Endodermal cell (in vitro differentiated cells): ENCODE measurements at regions not wholly inside any gene's neighbourhood (a gene's known extent, or its start where the extent isn't known, plus 50 kb on each side); places are given as distances from the start of the nearest gene placed in this dataset.
A peak's percentile ranks its signal among the peaks of the same experiment; 100 is the strongest.

ENCODE experiments used
- DNase-seq: peaks from one replicate; pipeline ENCODE4 v3.0.0-alpha.2; 2017
- H3K27ac ChIP-seq: 2 replicates; pipeline ENCODE4 v1.5.1; 2013; ENCODE audit warnings: mild to moderate bottlenecking, low read depth, low read length, moderate library complexity
- H3K27me3 ChIP-seq: 2 replicates; pipeline ENCODE4 v1.6.1; 2013; ENCODE audit warnings: mild to moderate bottlenecking, low read length, moderate library complexity; ENCODE audit not compliant: insufficient read depth, control insufficient read depth, poor library complexity, severe bottlenecking
- H3K36me3 ChIP-seq: 2 replicates; pipeline ENCODE4 v1.7.0; 2013; ENCODE audit warnings: mild to moderate bottlenecking, low read length, moderate library complexity; ENCODE audit not compliant: control insufficient read depth, insufficient read depth
- H3K4me1 ChIP-seq: one replicate; pipeline ENCODE4 v1.7.0; 2013; ENCODE audit warnings: low read length; ENCODE audit not compliant: control insufficient read depth, insufficient read depth
- H3K4me3 ChIP-seq: 2 replicates; pipeline ENCODE4 v1.5.1; 2013; ENCODE audit warnings: mild to moderate bottlenecking, low read length, moderate library complexity
- H3K9ac ChIP-seq: 2 replicates; pipeline ENCODE4 v1.6.1; 2013; ENCODE audit warnings: mild to moderate bottlenecking, low read length, moderate library complexity; ENCODE audit not compliant: poor library complexity, severe bottlenecking; ENCODE audit errors: extremely low read depth
- H3K9me3 ChIP-seq: 2 replicates; pipeline ENCODE4 v1.6.1; 2013; ENCODE audit warnings: mild to moderate bottlenecking, low read length, moderate library complexity; ENCODE audit not compliant: control insufficient read depth
- H3K27ac Mint-ChIP-seq: 2 replicates; pipeline ENCODE4 v1.8.0; 2020; ENCODE audit warnings: mixed read lengths
- H3K27me3 Mint-ChIP-seq: 2 replicates; pipeline ENCODE4 v1.8.0; 2021; ENCODE audit warnings: mild to moderate bottlenecking, mixed read lengths; ENCODE audit not compliant: insufficient read depth
- H3K36me3 Mint-ChIP-seq: 2 replicates; pipeline ENCODE4 v1.8.0; 2020; ENCODE audit warnings: low read depth, mixed read lengths
- H3K4me1 Mint-ChIP-seq: 2 replicates; pipeline ENCODE4 v1.8.0; 2020; ENCODE audit warnings: mixed read lengths
- H3K4me3 Mint-ChIP-seq: 2 replicates; pipeline ENCODE4 v1.8.0; 2020; ENCODE audit warnings: mild to moderate bottlenecking, moderate library complexity, mixed read lengths
- H3K9me3 Mint-ChIP-seq: 2 replicates; pipeline ENCODE4 v1.8.0; 2020; ENCODE audit warnings: mild to moderate bottlenecking, mixed read lengths
- CTCF ChIP-seq: fragments of 200-600 bp; sonication (generic); conservative IDR thresholded peaks from 2 replicates; pipeline ENCODE4 v1.5.0; 2021; ENCODE audit warnings: antibody characterized with exemption, mild to moderate bottlenecking
- WGBS, 2 experiments: methylation state at CpG; one replicate each; pipeline versions ENCODE4 v1.1.5 to v1.1.7; 2013; ENCODE audit warnings: missing lambda C conversion rate in 2 of 2, mixed read lengths in 1 of 2; ENCODE audit not compliant: insufficient coverage in 1 of 2, insufficient read length in 1 of 2; 5-methylcytosine and 5-hydroxymethylcytosine counted together

GRCh38 chr5:2259494-2260107 is 376.9 kb upstream of the IRX4 start:
- Histone ChIP-seq H3K4me1 (no peaks in the 10 kb centered on the region), H3K27ac (no peak overlapping the region), H3K36me3 (no peaks in the 10 kb centered on the region), H3K9ac (no peak overlapping the region), H3K9me3 (no peaks in the 10 kb centered on the region), H3K4me3 (no peak overlapping the region), H3K27me3 (no peaks in the 10 kb centered on the region)
- DNase-seq = peak; percentile 20
- no peak overlapping the region for H3K4me3 Mint-ChIP-seq
- no peaks in the 10 kb centered on the region for H3K9me3 Mint-ChIP-seq
- no peaks in the 10 kb centered on the region for H3K4me1 Mint-ChIP-seq
- no peaks in the 10 kb centered on the region for H3K27me3 Mint-ChIP-seq
- H3K36me3 Mint-ChIP-seq = no peaks in the 10 kb centered on the region
- no peak for TF ChIP-seq CTCF
- 83 to 85% methylated on average over 6 to 7 of the region's 7 CpGs for WGBS, 2 experiments
- H3K27ac Mint-ChIP-seq = no peak overlapping the region

- no peaks in the 10 kb centered on the region for H3K36me3 ChIP-seq
- H3K9me3 ChIP-seq = no peaks in the 10 kb centered on the region
- no peak overlapping the region for H3K4me3 Mint-ChIP-seq
- DNase-seq = no peak
- H3K9ac ChIP-seq = no peak overlapping the region
- H3K4me1 ChIP-seq = no peaks in the 10 kb centered on the region
- H3K4me3 ChIP-seq = no peak overlapping the region
- TF ChIP-seq CTCF = no peak
- no peaks in the 10 kb centered on the region for H3K9me3 Mint-ChIP-seq
- 84 to 91% methylated on average over 8 of the region's 8 CpGs for WGBS, 2 experiments
- no peaks in the 10 kb centered on the region for H3K27me3 Mint-ChIP-seq
- H3K27me3 ChIP-seq = no peaks in the 10 kb centered on the region
- no peaks in the 10 kb centered on the region for H3K4me1 Mint-ChIP-seq
- H3K27ac Mint-ChIP-seq = no peak overlapping the region
- H3K27ac ChIP-seq = no peak overlapping the region
- H3K36me3 Mint-ChIP-seq = no peaks in the 10 kb centered on the region
These were observed 376.1 kb upstream of the IRX4 start for GRCh38 chr5:2258861-2259260.

- H3K4me3 ChIP-seq = no peak overlapping the region
- H3K4me1 ChIP-seq = no peaks in the 10 kb centered on the region
- H3K36me3 ChIP-seq = no peaks in the 10 kb centered on the region
- Mint-ChIP-seq H3K27ac (no peak overlapping the region), H3K4me1 (no peaks in the 10 kb centered on the region), H3K27me3 (no peaks in the 10 kb centered on the region), H3K9me3 (no peaks in the 10 kb centered on the region), H3K36me3 (no peaks in the 10 kb centered on the region), H3K4me3 (no peak overlapping the region)
- no peaks in the 10 kb centered on the region for H3K9me3 ChIP-seq
- H3K27ac ChIP-seq = no peak overlapping the region
- DNase-seq = peak; percentile 13
- no peak overlapping the region for H3K9ac ChIP-seq
- TF ChIP-seq CTCF = no peak
- WGBS, 2 experiments = 89 to 93% methylated on average over 14 to 20 of the region's 20 CpGs
- no peaks in the 10 kb centered on the region for H3K27me3 ChIP-seq
These were observed 374.9 kb upstream of the IRX4 start for GRCh38 chr5:2257326-2258244.
